Panc1 (cell line): ENCODE measurements at regions not wholly inside any gene's neighbourhood (a gene's known extent, or its start where the extent isn't known, plus 50 kb on each side); places are given as distances from the start of the nearest gene placed in this dataset.

Experiments
- POLR2AphosphoS5 ChIP-seq: IDR thresholded peaks from 2 replicates; pipeline ENCODE4 v1.6.1; 2012; ENCODE audit warnings: mild to moderate bottlenecking, low read depth, low read length, moderate library complexity
- SIN3A ChIP-seq: IDR thresholded peaks from 2 replicates; pipeline ENCODE4 v1.6.1; 2012; ENCODE audit warnings: low read depth, mild to moderate bottlenecking, low read length, moderate library complexity, borderline replicate concordance; ENCODE audit not compliant: insufficient read depth
- TCF7L2 ChIP-seq: IDR thresholded peaks from 2 replicates; pipeline ENCODE4 v1.6.1; 2011; ENCODE audit warnings: mild to moderate bottlenecking, low read depth, low read length, inconsistent platforms
- TF ChIP-seq, protein P1 (sequence below): fragments of 450-650 bp; IDR thresholded peaks from 2 replicates; pipeline ENCODE4 v1.5.1; 2017; ENCODE audit warnings: mild to moderate bottlenecking
- TF ChIP-seq, protein P2 (sequence below), 2 experiments: IDR thresholded peaks; 2 replicates each; pipeline ENCODE4 v1.6.1; 2011 to 2012; ENCODE audit warnings: low read depth in 2 of 2, control low read depth in 1 of 2, low read length in 1 of 2, mild to moderate bottlenecking in 1 of 2, moderate library complexity in 1 of 2; ENCODE audit not compliant: insufficient read depth in 1 of 2

DNA sequence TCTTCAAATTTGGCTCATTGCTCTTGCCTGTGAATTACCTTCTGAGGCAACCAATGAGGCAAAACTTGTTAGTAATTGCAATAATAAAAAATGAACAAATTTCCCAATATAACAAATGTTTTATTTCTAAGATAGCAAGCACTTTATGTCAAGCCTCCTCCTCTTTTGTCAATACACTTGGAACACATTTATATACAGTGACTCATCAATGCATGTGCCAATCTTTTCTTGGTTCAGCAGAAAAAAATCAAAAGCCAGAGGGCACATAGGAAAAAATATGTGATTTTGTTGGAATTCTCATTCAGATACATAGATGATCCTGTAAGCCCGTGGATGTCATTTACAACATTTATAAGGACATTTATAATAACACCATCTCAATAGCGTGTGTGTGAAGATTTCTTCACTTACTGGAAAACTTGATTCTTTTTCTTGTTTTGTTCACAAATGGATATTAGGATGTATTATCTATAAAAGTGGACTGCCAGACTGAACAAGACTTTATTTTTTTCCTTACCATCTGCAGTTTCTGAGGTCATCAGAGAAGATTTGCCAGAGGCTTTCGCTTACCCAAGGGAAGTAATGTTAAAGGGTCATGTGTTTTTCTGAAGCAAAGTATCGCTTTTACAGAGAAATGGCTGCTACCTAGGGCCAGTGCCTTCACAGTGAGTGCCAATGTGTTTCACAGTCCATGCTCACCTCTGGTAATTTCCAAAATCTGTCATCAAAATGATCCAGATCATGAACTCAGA, 645.7 kb upstream of the PTBP2 start:
- TF ChIP-seq, protein P1, sequence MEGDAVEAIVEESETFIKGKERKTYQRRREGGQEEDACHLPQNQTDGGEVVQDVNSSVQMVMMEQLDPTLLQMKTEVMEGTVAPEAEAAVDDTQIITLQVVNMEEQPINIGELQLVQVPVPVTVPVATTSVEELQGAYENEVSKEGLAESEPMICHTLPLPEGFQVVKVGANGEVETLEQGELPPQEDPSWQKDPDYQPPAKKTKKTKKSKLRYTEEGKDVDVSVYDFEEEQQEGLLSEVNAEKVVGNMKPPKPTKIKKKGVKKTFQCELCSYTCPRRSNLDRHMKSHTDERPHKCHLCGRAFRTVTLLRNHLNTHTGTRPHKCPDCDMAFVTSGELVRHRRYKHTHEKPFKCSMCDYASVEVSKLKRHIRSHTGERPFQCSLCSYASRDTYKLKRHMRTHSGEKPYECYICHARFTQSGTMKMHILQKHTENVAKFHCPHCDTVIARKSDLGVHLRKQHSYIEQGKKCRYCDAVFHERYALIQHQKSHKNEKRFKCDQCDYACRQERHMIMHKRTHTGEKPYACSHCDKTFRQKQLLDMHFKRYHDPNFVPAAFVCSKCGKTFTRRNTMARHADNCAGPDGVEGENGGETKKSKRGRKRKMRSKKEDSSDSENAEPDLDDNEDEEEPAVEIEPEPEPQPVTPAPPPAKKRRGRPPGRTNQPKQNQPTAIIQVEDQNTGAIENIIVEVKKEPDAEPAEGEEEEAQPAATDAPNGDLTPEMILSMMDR = no peak
- no peak for TF ChIP-seq POLR2AphosphoS5
- TF ChIP-seq, protein P2, sequence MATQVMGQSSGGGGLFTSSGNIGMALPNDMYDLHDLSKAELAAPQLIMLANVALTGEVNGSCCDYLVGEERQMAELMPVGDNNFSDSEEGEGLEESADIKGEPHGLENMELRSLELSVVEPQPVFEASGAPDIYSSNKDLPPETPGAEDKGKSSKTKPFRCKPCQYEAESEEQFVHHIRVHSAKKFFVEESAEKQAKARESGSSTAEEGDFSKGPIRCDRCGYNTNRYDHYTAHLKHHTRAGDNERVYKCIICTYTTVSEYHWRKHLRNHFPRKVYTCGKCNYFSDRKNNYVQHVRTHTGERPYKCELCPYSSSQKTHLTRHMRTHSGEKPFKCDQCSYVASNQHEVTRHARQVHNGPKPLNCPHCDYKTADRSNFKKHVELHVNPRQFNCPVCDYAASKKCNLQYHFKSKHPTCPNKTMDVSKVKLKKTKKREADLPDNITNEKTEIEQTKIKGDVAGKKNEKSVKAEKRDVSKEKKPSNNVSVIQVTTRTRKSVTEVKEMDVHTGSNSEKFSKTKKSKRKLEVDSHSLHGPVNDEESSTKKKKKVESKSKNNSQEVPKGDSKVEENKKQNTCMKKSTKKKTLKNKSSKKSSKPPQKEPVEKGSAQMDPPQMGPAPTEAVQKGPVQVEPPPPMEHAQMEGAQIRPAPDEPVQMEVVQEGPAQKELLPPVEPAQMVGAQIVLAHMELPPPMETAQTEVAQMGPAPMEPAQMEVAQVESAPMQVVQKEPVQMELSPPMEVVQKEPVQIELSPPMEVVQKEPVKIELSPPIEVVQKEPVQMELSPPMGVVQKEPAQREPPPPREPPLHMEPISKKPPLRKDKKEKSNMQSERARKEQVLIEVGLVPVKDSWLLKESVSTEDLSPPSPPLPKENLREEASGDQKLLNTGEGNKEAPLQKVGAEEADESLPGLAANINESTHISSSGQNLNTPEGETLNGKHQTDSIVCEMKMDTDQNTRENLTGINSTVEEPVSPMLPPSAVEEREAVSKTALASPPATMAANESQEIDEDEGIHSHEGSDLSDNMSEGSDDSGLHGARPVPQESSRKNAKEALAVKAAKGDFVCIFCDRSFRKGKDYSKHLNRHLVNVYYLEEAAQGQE (IDR thresholded peaks at IDR 0.05; ENCODE audit: insufficient read depth in 1 of 2, low read depth in 2 of 2, low read length in 1 of 2) = no peak
- no peak for TF ChIP-seq TCF7L2
- no peak for TF ChIP-seq SIN3A
